ENCODE measurements at regions not wholly inside any gene's neighbourhood (a gene's known extent, or its start where the extent isn't known, plus 50 kb on each side); places are given as distances from the start of the nearest gene placed in this dataset.

GRCh38 chr9:105103776-105104175 is 140.7 kb upstream of the SLC44A1 start:
- ChIA-PET POLR2A (no interaction called here), CTCF (no interaction called here)
- ATAC-seq (no peak), DNase-seq (no peak)
- intact Hi-C loops (cut with micrococcal nuclease), result no loop called here
- no peaks in the 10 kb centered on the region for H3K36me3 Mint-ChIP-seq (ENCODE audit: low read depth)
- no peak for TF ChIP-seq CTCF (IDR thresholded peaks at IDR 0.05)
- H3K4me3 Mint-ChIP-seq, result no peak overlapping the region
- H3K9me3 Mint-ChIP-seq, result no peaks in the 10 kb centered on the region
- H3K27me3 Mint-ChIP-seq, result no peaks in the 10 kb centered on the region
- no peak overlapping the region for H3K27ac Mint-ChIP-seq
- H3K4me1 Mint-ChIP-seq (ENCODE audit: low read depth), result no peaks in the 10 kb centered on the region

GRCh38 chr9:105114318-105114717 is 130.1 kb upstream of the SLC44A1 start:
- intact Hi-C loops (cut with micrococcal nuclease), result no loop called here
- H3K4me1 Mint-ChIP-seq (ENCODE audit: low read depth), result peaks cover 24% of the 10 kb centered on the region
- no peak overlapping the region for H3K27ac Mint-ChIP-seq
- no peaks in the 10 kb centered on the region for H3K36me3 Mint-ChIP-seq (ENCODE audit: low read depth)
- ATAC-seq, result peak; percentile 79
- DNase-seq, result peak; percentile 60
- CTCF ChIA-PET, result interaction anchor here (1.0 kb wide), 1 partner anchor 12 kb away, joined by 3 read pairs; no protein-coding TSS in a partner anchor
- no peak for TF ChIP-seq CTCF (IDR thresholded peaks at IDR 0.05)
- no peak overlapping the region for H3K4me3 Mint-ChIP-seq
- peaks cover 1% of the 10 kb centered on the region for H3K27me3 Mint-ChIP-seq
- no peaks in the 10 kb centered on the region for H3K9me3 Mint-ChIP-seq
- POLR2A ChIA-PET, result no interaction called here

- Mint-ChIP-seq H3K36me3 (ENCODE audit: low read depth) (no peaks in the 10 kb centered on the region), H3K4me1 (ENCODE audit: low read depth) (peaks cover 24% of the 10 kb centered on the region), H3K9me3 (no peaks in the 10 kb centered on the region), H3K27ac (peak overlapping the region; percentile 8), H3K4me3 (no peak overlapping the region), H3K27me3 (peaks cover under 1% of the 10 kb centered on the region)
- DNase-seq, result peak; percentile 66
- no peak for TF ChIP-seq CTCF (IDR thresholded peaks at IDR 0.05)
- CTCF ChIA-PET, result interaction anchor here (1.0 kb wide), 1 partner anchor 252 kb away, joined by 3 read pairs; no protein-coding TSS in a partner anchor
- peak; percentile 80 for ATAC-seq
- intact Hi-C loops (cut with micrococcal nuclease), result no loop called here
- POLR2A ChIA-PET, result no interaction called here
Observed at GRCh38 chr9:105114964-105115728, 129.3 kb upstream of the SLC44A1 start.

GRCh38 chr9:105116052-105116868 is 128.2 kb upstream of the SLC44A1 start:
- no peak overlapping the region for H3K27ac Mint-ChIP-seq
- TF ChIP-seq CTCF (IDR thresholded peaks at IDR 0.05), result no peak
- H3K9me3 Mint-ChIP-seq, result no peaks in the 10 kb centered on the region
- H3K4me1 Mint-ChIP-seq (ENCODE audit: low read depth), result peaks cover 24% of the 10 kb centered on the region
- DNase-seq (no peak), ATAC-seq (no peak)
- no peaks in the 10 kb centered on the region for H3K36me3 Mint-ChIP-seq (ENCODE audit: low read depth)
- ChIA-PET CTCF (interaction anchor here (1.0 kb wide), 1 partner anchor 253 kb away, joined by 3 read pairs; no protein-coding TSS in a partner anchor), POLR2A (no interaction called here)
- intact Hi-C loops (cut with micrococcal nuclease), result no loop called here
- H3K27me3 Mint-ChIP-seq, result no peaks in the 10 kb centered on the region
- no peak overlapping the region for H3K4me3 Mint-ChIP-seq

GRCh38 chr9:105117234-105117633 is 127.2 kb upstream of the SLC44A1 start:
- DNase-seq (no peak), ATAC-seq (no peak)
- intact Hi-C loops (cut with micrococcal nuclease), result no loop called here
- H3K4me3 Mint-ChIP-seq, result no peak overlapping the region
- H3K4me1 Mint-ChIP-seq (ENCODE audit: low read depth), result peaks cover 33% of the 10 kb centered on the region
- CTCF ChIA-PET, result interaction anchor here (1.2 kb wide), 1 partner anchor 253 kb away, joined by 4 read pairs; no protein-coding TSS in a partner anchor
- H3K36me3 Mint-ChIP-seq (ENCODE audit: low read depth), result no peaks in the 10 kb centered on the region
- H3K27ac Mint-ChIP-seq, result no peak overlapping the region
- no peaks in the 10 kb centered on the region for H3K27me3 Mint-ChIP-seq
- H3K9me3 Mint-ChIP-seq, result no peaks in the 10 kb centered on the region
- POLR2A ChIA-PET, result interaction anchor here (1.0 kb wide), 1 partner anchor 205 kb away, joined by 4 read pairs; no protein-coding TSS in a partner anchor
- TF ChIP-seq CTCF (IDR thresholded peaks at IDR 0.05), result no peak

Data from activated CD8-positive, alpha-beta T cell treated with anti-CD3 and anti-CD28 coated beads for 36 hours (primary cell).